CD4-positive, alpha-beta T cell treated with Interferon gamma for 1 hour (primary cell): ENCODE measurements at regions not wholly inside any gene's neighbourhood (a gene's known extent, or its start where the extent isn't known, plus 50 kb on each side); places are given as distances from the start of the nearest gene placed in this dataset.
"Not testable (repeated sequence)": the region's sequence is repeated elsewhere in the genome, so short reads cannot be mapped to it uniquely, and the experiment has no call there.

Experiments used
- DNase-seq: peaks from one replicate; pipeline ENCODE4 v3.0.0-alpha.2; 2020

DNA sequence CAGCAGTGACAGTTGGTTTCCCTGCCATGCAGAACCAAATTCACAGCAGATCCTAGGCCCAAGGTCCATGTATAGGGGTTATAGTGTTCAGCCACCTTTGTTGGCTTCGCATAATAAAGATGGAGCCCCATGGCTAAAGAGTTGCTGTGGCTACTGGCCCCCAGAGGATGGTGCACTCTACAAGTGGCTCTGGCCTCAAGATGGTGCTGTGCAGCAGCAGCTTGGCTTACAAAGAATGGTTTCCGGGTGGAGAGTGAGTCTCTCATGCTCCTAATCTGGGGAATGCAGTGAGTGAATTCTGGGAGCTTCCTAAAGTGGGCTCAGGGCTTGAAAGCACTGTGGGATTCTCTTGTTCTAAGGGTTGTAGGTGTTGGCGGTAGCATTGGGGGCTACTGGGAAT, 1199.7 kb downstream of the CNTNAP5 start:
- no peak for DNase-seq

DNA sequence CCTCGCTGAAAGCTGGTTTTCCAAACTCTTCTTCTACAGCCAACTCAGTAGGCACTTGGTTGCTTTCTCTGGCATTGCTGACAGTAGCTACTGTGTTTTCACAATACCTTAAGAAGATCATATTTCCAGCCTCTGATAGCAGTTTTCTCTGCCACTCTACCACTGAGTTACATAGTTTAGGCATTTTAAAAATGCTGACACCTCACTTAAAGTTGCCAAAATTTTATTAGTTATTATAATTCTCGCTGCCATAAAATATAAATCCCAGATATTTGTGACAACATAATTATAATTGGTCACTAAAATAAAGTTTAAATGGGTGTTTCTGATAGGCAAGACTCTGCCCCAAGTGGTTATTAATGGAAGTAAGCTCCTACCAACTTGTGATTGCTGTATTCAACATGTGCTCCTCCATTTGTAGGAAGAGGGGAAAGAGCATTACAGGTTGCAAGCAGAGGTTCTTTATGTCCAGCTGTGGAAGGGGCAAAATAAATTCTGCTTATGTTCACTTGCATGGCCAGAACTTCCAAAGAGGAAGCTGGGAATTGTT, 1202.8 kb downstream of the CNTNAP5 start:
- DNase-seq: no peak

DNA sequence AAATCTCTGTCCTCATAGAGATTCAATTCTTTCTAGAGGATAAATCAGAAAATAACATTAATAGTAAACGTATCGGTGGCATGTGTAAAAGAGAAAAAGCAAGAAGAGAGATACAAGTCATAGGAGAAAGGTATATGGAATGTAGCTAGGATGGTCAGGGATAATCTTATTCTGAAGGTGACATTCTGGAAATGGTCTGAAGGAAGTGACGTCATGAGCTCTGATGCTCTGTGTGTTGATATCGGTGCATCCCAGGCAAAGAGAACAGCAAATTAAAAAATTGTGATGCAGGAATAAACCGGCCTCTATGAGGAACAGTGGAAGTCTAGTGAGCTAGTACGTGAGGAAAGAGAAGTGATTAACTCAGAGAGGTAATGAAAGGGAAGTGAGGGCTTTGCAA, 1215.8 kb downstream of the CNTNAP5 start:
- no peak for DNase-seq

DNA sequence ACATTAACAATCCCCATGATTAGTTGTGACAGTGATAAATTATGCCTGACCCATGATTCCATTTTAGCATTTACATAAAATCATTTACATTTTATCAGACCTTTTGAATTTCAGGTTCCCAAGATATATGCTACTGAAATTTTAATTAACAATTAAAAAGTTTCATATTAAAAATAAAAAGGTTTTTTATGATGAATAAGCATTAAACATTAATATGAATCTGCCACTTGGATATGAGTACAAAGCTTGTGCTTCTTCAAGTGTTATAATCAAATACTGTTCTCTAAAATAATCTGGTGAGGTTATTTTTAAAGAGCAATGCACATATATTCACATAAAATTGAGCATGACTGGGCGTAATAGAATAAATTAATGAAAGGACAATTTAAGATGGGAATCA, 1218.0 kb downstream of the CNTNAP5 start:
- DNase-seq: no peak

DNA sequence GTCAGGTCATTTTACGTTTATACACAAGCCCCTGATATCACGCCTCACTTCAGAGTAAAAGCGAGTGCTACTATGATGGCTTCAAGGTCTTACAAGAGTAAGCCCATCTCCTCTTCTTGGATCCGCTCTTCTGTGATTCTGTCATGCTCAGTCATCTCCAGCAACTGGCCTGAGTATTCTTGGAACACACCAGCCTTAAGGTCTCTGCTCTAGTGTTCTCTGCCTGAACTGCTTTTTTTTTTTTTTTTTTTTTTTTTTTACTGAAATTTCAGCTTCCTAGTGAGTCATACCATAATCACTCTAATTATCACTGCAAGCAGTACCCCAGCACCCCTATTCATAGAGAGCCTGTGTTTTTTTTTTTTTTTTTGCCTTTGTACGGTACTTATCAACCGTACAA, 1228.9 kb downstream of the CNTNAP5 start:
- DNase-seq: no peak

DNA sequence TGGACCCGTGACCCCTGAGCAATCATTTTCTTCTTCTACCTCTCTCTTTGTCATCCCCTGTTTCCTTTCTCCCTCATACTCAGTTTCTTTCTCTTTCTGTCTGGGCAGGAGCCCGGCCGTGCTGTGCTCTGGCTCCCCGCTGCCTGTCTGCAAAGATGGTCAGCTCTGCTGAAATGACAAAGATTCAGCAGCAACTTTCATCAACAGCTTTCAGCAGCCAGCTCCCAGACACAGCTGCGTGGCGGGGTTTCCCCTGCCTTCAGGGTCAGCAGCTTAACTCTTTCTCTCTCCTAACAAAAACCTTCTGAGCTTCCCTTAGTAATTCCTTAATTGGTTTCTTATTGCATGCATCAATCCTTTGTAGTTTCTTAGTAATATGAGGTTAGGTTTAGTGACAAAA, 1234.4 kb downstream of the CNTNAP5 start:
- no peak for DNase-seq

DNA sequence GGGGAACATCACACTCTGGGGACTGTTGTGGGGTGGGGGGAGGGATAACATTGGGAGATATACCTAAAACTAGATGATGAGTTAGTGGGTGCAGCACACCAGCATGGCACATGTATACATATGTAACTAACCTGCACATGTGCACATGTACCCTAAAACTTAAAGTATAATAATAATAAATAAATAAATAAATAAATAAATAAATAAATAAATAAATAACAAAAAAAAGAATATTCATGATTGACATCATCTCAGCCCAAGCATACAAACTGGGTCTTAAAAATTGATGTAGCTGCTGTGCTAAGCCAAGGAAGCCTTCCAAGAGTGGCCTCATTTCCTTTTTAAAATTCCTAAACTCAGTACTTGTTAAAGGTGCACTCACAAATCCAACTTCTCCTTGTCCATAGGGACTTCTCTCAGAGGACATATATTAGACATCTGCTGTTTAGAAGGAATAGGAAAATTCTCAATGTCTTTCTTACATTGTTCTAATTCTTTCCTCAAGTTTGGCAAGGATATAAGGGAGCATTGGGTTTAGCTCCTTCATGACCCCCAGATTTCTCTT, 1235.4 kb downstream of the CNTNAP5 start:
- not testable (repeated sequence) for DNase-seq

DNA sequence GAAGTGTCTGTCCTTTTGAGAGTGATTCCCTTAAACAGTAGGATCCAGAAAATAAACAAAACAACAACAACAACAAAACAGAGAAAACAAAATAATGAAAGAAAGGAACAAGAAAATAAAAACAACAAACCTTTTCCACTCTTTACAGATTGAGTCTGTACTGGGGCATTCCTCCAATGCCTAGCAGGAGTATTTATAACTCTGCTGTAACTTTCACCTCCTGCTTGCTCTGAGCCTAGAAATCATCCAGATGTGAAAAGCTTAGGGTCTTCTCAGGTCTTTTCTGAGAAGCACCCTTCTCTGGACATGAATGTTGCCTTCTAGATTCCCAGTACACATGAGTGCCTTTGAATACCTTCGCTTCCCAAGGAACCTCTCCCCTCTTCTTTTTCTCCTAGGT, 1239.4 kb downstream of the CNTNAP5 start:
- no peak for DNase-seq

DNA sequence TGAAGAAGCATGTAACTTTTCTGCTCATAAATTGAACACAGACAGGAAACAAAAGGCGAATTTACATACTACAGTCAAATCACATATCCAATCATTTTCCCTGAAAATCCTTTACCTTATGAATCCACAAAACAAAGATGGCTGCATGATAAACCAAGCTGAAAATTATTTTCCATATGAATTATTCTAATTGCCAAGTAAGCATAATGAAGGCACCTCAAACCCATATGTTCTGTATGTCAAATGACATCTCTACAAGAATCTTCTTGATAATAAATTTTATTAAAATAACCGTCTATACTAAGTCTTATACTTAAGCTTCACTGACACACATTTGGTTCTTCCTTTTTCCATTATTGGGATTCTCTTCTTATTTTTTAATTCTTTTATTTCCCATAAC, 1242.6 kb downstream of the CNTNAP5 start:
- no peak for DNase-seq

DNA sequence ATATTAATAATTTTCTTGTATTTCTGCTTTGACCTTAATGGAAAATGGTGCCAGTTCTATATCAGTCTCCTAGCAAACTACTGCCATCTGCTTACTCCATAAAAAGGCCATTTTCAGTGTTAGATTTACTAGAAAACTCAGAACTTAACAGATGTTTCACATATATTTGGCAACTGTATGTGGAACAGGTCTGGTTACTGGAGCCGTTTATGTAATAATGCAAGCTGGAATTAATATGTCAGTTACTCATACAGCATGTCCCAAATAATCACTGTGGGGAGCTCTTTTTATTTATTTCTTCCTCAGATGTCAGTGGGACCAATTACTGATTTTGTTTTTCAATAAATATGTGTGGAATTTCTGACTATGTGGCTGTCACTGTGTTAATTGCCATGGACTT, 1247.6 kb downstream of the CNTNAP5 start:
- DNase-seq: no peak

DNA sequence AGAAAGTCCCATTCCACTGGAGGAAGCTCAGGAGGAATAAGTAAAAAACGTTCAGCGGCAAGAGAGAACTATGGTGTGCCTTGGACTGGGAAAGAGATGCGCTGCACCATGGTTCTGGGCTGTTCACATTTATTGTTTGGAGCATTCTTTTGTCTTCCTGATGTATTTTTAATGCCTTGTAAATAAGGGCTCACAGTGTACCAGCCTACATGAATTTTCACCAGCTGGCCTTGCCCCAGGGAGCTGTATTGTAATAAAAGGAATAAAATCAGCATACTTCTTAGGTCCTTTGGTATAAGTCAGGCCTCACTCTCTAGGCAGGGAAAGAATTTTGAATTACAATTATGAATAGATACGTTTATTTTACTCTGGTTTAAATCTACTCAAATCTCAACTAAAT, 1249.6 kb downstream of the CNTNAP5 start:
- DNase-seq: no peak

DNA sequence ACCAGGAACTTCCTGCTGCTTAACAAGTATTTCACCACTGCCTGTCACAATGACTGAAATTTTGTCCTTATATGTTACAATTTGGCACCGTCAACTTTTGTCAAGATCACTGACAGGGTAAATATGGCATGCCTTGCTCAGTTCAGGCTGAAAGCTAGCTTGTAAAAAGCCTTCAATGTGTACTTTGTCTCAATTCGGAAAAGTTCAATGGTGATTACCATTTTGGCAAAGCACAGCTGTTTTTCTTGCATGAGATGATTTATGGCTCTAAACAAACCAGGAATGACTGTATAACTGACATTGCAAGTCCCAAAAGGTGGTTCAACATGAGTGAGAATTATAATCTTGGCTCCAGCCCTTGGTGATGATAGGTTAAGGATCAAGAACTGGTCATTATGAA, 1255.2 kb downstream of the CNTNAP5 start:
- no peak for DNase-seq

DNA sequence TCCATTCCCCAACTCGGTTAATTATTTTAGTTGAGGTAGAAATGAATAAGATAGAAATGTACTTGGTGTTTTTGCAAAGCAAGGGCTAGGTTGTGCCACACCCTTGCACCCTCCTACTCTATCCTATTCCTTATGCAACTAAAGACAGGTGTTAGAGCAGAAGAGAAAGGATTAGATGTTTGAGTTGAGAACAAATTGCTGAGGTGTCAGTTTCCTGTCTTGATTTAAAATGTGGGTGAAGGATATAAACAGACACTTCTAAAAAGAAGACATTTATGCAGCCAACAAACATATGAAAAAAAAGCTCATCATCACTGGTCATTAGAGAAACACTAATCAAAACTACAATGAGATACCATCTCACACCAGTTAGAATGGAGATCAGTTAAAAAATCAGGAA, 1256.2 kb downstream of the CNTNAP5 start:
- no peak for DNase-seq

DNA sequence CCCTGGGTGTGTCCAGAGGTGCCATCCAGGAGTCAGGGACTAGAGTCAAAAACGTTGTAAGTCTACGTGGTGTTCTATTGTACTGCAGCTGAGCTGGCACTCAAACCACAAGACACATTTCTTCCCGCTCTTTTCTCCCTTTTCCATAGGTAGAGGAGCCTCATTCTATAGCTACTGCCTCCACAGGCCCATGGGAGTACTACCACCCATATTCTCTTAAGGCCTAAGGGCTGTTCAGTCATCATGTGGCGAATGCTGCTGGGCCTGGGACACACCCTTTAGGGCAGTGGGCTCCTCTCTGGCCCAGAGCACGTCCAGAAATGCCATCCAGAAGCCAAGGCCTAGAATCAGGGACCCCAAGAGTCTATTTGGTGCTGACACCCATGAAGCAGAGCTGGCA, 1271.7 kb downstream of the CNTNAP5 start:
- no peak for DNase-seq

DNA sequence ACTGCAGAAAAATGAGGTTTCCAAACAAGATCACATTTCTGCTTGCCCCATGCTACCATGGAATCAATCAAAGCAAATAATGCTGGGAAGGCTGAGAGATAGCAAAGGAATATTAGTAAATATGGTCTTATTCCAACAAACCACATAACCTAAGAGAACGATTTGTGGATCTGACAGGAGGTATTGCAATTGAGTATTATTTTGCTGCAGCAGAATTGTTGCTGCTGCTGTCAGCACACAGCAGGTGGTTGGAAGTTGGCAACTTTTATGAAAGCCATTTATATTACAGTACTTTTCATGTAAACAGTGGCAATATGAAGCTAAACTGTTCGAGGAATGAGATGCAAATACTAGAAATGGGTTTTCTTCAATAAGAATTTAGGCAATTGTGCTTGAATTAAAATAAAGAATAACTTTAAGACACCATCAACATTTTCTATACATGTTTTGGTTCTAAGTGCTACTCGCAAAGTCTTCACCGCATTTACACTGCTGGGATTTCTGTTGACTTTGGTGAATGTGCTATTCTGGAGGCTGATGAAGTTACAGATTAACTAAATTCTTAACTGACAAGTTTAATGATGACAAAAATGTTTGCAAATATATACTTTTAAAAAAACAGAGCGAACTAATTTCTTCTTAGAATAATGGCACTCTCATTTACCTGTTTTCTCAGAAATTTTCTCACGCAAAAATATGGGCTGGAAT, 1285.7 kb downstream of the CNTNAP5 start:
- no peak for DNase-seq

DNA sequence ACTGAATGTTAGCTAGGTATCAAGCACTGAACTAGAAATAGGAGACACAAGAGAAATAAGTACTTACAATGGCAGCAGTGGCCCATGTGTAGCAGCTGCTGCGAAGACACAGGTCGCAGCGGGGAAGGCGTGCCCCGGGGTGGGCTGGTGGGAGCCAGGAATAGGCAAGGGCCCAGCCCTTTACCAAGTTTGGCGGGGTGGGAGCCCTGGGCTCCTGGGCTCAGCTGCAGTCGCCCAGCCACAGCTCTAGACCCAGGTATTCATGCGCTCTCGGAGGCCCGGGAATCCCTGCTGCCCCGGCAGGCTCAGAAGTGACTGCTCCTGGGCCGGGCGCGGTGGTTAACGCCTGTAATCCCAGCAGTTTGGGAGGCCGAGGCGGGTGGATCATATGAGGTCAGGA, 1287.3 kb downstream of the CNTNAP5 start:
- no peak for DNase-seq

DNA sequence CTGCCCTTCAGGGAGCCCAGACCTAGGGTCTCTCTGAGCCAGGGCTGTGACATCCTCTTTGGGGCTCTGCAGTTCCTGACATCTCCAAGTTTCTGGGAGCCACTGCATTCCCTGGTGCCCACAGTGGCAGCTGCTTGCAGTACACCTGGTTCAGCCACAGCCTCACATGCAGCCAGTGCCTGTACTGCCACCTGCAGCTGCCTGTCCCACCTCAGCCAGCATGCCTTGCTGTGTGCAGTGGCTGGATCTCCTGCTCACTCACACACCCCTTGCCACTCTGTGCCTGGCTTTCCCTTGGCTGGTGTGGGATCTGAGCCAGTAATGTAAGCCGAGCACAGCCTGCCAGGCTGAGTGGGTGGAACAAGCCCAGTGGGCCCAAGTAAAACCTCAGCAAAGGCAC, 1288.7 kb downstream of the CNTNAP5 start:
- no peak for DNase-seq

DNA sequence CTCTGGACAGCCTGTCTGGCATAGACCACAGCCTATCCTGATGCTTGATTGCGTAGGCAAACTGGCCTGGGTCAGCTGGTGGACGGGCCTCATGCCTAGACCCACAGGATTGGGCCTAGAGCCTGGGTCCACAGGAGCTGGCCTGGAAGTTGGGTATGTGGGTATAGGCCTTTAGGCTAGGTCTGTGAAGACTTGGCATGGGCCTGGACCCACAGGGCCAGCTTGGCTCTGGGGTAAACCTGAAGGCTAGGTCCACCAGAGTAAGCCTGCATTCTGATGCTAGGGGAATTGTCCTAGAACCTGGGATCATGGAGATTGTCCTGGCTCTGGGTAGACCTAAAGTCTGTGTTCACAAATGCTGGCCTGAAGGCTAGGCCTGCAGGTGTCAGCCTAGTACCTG, 1293.7 kb downstream of the CNTNAP5 start:
- DNase-seq: no peak

DNA sequence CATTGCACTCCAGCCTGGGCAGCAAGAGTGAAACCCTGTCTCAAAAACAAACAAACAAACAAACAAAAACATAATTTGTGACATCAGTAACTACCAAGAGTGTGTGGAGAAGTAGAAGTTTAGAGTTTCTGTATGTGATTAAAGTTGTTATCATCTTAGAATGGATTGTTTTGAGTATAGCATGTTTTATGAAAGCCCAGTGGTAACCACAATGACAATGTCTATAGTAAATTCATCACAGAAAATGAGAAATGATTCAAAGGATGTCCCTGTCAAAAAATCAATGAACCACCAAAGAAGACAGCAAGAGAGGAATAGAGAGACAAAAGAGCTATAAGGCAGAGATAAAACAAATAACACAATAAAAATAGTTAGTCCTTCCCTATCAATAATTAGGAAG, 1299.2 kb downstream of the CNTNAP5 start:
- no peak for DNase-seq

DNA sequence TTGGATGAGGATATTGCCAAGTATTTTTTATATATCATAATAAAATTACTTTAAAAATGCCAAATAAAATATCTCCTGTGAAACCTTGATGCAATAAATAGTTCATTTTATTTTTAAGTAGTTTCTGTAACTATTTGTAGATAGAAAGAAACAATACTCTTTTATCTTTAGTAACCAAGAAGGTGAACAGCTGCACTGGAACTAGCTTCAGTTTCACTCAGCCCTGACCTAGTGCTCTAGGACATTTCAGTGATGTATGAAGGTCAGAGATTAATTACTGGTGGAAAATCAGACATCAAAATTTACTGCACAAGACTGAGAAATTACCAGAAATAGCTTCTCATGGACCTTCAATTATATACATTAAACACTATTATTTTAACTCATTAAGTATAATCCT, 1305.0 kb downstream of the CNTNAP5 start:
- DNase-seq: no peak

DNA sequence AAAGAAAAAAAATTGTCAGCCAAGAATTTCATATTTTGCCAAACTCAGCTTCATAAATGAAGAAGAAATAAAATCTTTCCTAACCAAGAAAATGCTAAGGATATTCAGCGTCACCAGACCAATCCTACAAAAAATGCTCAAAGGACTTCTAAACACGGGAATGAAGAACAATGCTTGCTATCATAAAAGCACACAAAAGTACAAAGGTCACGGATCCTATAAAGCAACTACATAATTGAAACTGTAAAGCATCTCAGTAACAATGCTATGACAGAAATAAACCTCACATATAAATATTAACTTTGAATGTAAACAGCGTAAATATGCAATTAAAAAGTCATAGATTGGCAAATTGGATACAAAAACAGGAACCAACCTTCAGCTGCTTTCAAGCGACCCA, 1314.6 kb upstream of the GYPC start:
- DNase-seq: no peak

DNA sequence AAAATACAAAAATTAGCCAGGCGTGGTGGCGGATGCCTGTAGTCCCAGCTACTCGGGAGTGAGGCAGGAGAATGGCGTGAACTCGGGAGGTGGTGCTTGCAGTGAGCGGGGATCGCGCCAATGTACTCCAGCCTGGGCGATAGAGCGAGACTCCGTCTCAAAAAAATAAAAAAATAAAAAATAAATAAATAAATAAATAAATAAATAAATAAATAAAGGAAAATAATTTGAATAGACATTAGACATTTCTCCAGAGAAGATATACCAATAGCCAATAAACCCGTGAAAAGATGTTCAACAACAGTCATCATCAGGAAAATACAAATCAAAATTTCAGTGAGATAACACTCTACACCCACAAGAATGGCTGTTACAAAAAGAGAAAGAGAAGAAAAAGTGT, 1302.4 kb upstream of the GYPC start:
- DNase-seq: not testable (repeated sequence)

DNA sequence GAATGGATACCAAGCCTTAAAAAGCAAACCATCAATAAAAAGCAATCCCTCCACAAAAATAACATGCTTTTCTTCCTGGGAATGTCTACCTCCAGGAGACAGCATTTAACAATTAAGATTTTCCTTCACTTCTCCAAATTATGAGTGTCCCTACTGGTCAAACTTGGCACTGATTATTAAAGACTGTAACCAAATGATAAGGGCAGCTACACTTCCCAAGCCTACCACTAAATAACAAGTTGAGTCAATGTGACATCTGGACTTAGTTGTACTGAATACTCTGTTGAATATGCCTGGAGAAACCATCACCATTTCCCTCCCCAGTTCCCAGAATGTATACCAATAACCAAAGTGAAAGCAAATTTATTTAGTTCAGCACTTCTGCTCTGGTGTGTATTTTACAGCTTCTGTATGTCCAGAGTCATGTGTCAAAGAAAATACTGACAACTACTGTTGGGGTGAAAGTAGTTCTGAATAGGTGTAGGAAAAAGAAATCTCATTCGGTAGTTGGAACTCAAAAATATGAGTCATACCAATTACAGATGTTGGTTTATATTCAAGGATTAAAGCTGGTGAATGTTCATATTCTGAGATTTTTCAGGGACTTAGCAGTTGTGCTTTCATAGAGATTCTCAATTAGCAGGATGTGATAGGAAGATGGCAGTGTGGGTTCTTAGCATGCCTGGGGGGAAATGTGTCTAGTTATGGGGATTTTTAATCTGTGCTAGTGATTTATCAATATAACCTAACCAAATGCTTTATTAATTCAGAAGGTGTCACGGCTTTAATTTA, 1291.6 kb upstream of the GYPC start:
- DNase-seq: no peak

DNA sequence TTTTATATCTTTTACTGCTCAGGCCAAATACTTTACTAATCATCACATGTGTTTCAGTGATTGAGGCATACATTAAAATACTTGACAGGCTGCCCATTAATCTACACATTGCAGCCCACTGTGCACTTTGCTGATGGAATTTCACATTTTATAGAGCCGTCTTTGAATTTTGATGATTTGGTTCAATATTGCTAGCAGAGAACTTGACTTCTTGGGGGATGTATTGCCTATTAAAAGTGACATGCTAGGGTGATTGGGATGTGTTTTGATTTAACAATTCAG, 1291.0 kb upstream of the GYPC start:
- no peak for DNase-seq
